ENCODE measurements at regions not wholly inside any gene's neighbourhood (a gene's known extent, or its start where the extent isn't known, plus 50 kb on each side); places are given as distances from the start of the nearest gene placed in this dataset.

DNA sequence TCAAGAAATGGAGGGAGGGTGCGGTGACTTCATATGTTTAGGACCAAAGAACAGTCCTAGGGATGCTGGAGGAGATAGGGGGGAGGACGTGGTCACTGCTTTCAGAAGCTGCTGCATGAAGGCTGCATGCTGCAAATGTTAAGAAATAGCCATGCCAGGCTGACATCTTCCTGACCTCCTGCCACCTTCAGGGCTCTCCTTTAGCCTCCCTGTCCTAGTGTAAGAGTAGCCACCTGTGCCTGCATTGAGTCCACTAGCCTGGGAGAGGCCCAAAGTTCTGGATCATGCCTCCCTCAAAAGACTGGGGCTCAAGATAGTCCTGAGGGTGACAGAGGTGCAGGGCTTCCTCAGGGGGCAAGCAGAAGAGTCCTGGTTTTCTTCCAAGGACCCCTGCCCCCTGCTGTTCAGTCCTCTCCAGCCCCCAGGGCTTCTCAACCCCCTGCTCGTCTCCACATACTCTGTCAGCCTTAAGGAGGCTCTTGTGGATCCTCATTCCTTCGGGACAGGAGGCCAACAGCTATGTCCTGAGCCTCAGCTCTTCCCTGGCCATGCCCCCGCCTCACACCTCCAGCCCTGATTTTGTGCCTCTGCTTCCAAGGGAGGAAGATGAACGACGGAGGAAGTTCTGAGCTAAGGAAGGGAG lies 96.3 kb downstream of the MRPL14 start:
- Histone ChIP-seq H3K9me3 (ENCODE audit: low read depth, low read length) (no peaks in the 10 kb centered on the region), H4K20me1 (ENCODE audit: insufficient read depth, low read length) (no peaks in the 10 kb centered on the region), H3K4me3 (ENCODE audit: insufficient read depth, low read length) (no peak overlapping the region), H3K27ac (ENCODE audit: low read depth, low read length) (no peak overlapping the region), H3K4me1 (ENCODE audit: insufficient read depth, low read length) (peaks cover 30% of the 10 kb centered on the region), H2AFZ (ENCODE audit: low read length) (no peak overlapping the region), H3K79me2 (ENCODE audit: insufficient read depth, low read length) (no peaks in the 10 kb centered on the region), H3K27me3 (ENCODE audit: insufficient read depth, low read length) (no peaks in the 10 kb centered on the region), H3K4me2 (ENCODE audit: insufficient read depth, low read length) (no peak overlapping the region), H3K36me3 (ENCODE audit: insufficient read depth, low read length) (no peaks in the 10 kb centered on the region)
- DNase-seq (ENCODE audit: insufficient read length, low spot score, missing footprints) = no peak
- TF ChIP-seq, protein P1, sequence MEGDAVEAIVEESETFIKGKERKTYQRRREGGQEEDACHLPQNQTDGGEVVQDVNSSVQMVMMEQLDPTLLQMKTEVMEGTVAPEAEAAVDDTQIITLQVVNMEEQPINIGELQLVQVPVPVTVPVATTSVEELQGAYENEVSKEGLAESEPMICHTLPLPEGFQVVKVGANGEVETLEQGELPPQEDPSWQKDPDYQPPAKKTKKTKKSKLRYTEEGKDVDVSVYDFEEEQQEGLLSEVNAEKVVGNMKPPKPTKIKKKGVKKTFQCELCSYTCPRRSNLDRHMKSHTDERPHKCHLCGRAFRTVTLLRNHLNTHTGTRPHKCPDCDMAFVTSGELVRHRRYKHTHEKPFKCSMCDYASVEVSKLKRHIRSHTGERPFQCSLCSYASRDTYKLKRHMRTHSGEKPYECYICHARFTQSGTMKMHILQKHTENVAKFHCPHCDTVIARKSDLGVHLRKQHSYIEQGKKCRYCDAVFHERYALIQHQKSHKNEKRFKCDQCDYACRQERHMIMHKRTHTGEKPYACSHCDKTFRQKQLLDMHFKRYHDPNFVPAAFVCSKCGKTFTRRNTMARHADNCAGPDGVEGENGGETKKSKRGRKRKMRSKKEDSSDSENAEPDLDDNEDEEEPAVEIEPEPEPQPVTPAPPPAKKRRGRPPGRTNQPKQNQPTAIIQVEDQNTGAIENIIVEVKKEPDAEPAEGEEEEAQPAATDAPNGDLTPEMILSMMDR (IDR thresholded peaks at IDR 0.05; ENCODE audit: extremely low read depth, low read depth, low read length) = no peak

DNA sequence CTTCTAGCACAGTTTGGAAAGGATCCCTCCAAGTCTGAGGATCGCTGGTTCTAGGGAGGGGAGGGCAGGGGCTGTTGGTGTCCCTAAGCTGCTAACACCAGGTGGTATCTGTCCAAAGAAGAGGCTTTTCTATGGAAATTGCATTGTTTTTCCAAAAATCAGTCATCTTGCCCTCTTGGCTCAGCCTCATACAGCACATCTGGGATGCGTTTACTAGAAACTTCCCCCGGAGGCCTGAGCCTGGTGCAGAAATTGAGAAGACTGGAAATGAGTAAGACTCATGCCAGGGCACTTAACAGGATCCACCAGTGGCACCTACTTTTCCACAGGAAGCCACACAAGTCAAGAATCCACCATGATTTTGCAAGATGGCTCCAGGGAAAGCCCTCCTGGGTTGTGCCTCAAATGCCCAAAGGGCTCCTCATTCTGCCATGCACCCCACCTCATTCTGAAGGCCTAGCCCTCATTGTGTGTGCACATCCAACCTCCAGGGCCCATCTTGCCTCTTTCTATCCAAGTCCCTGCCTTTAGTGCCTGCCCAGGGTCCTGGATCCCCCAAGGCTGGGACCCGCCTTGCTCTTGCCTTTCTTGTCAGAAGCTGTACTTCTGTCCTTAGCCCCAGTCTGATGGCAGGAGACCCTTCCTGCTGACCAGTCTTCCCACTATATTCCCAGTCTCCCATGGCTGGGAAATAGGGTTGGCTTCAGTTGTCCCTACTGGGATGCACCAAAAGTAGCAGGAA lies 97.6 kb downstream of the MRPL14 start:
- H3K79me2 ChIP-seq (ENCODE audit: insufficient read depth, low read length) = no peaks in the 10 kb centered on the region
- no peaks in the 10 kb centered on the region for H3K36me3 ChIP-seq (ENCODE audit: insufficient read depth, low read length)
- DNase-seq (ENCODE audit: insufficient read length, low spot score, missing footprints) = peak; percentile 62
- H3K4me3 ChIP-seq (ENCODE audit: insufficient read depth, low read length) = no peak overlapping the region
- H4K20me1 ChIP-seq (ENCODE audit: insufficient read depth, low read length) = no peaks in the 10 kb centered on the region
- no peaks in the 10 kb centered on the region for H3K27me3 ChIP-seq (ENCODE audit: insufficient read depth, low read length)
- H3K27ac ChIP-seq (ENCODE audit: low read depth, low read length) = no peak overlapping the region
- H3K9me3 ChIP-seq (ENCODE audit: low read depth, low read length) = no peaks in the 10 kb centered on the region
- peaks cover 19% of the 10 kb centered on the region for H3K4me1 ChIP-seq (ENCODE audit: insufficient read depth, low read length)
- TF ChIP-seq, protein P1 (IDR thresholded peaks at IDR 0.05; ENCODE audit: extremely low read depth, low read depth, low read length) = no peak
- H3K4me2 ChIP-seq (ENCODE audit: insufficient read depth, low read length) = no peak overlapping the region
- H2AFZ ChIP-seq (ENCODE audit: low read length) = no peak overlapping the region

DNA sequence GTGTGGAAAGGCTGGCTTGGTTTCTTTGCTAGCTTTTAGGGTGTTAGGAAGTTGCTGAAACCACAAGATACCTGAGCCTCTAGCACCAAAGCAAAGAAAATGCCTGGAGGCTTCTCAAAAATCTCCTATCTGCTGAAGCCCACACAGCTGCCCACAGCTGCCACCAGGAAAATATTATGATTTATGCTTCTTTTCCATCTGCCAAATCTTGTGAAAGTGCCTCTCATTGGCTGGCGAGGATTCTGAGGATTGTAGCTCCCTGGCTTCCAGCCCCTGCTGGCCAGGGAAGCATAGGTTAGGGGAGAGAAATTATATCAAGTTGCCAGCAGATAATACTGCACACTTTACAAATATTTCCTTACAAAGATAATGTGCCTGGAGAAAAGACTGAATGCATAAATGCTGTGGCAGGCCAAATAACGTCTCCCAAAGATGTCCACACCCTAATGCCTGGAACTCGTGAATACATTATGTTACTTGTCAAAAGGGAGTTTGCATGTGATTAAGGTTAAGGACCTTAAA lies 98.4 kb downstream of the MRPL14 start:
- no peaks in the 10 kb centered on the region for H4K20me1 ChIP-seq (ENCODE audit: insufficient read depth, low read length)
- peaks cover 12% of the 10 kb centered on the region for H3K4me1 ChIP-seq (ENCODE audit: insufficient read depth, low read length)
- no peak overlapping the region for H2AFZ ChIP-seq (ENCODE audit: low read length)
- TF ChIP-seq, protein P1 (IDR thresholded peaks at IDR 0.05; ENCODE audit: extremely low read depth, low read depth, low read length) = peak; percentile 38
- H3K9me3 ChIP-seq (ENCODE audit: low read depth, low read length) = no peaks in the 10 kb centered on the region
- H3K27ac ChIP-seq (ENCODE audit: low read depth, low read length) = no peak overlapping the region
- H3K27me3 ChIP-seq (ENCODE audit: insufficient read depth, low read length) = no peaks in the 10 kb centered on the region
- no peaks in the 10 kb centered on the region for H3K36me3 ChIP-seq (ENCODE audit: insufficient read depth, low read length)
- no peaks in the 10 kb centered on the region for H3K79me2 ChIP-seq (ENCODE audit: insufficient read depth, low read length)
- H3K4me3 ChIP-seq (ENCODE audit: insufficient read depth, low read length) = no peak overlapping the region
- peak; percentile 81 for DNase-seq (ENCODE audit: insufficient read length, low spot score, missing footprints)
- no peak overlapping the region for H3K4me2 ChIP-seq (ENCODE audit: insufficient read depth, low read length)

DNA sequence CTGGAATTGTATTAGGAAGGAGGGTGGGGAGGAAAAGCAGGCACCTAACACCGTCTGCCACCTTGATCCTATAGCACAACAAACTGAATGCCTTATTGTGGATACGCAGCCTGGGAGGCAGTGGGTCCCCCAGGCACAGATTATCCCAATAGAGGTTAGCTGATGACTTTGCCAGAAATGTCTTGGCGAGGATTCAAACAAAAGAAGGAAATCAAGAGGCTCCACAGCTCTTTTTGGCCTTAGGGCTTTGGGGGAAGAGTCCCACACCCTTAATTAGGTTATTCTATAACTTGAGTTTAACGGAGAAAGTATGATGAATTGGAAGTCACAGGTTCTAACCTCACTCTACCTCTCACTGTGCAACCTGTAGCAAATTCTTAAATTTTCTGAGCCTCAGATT lies 102.0 kb downstream of the MRPL14 start:
- TF ChIP-seq, protein P1 (IDR thresholded peaks at IDR 0.05; ENCODE audit: extremely low read depth, low read depth, low read length) = no peak

More for the DNA sequence above, 102.0 kb downstream of the MRPL14 start:
- peaks cover 29% of the 10 kb centered on the region for H3K4me1 ChIP-seq (ENCODE audit: insufficient read depth, low read length)
- no peaks in the 10 kb centered on the region for H3K36me3 ChIP-seq (ENCODE audit: insufficient read depth, low read length)
- DNase-seq (ENCODE audit: insufficient read length, low spot score, missing footprints) = no peak
- no peak overlapping the region for H3K4me3 ChIP-seq (ENCODE audit: insufficient read depth, low read length)
- no peaks in the 10 kb centered on the region for H3K27me3 ChIP-seq (ENCODE audit: insufficient read depth, low read length)
- no peaks in the 10 kb centered on the region for H4K20me1 ChIP-seq (ENCODE audit: insufficient read depth, low read length)
- no peak overlapping the region for H3K4me2 ChIP-seq (ENCODE audit: insufficient read depth, low read length)
- H3K27ac ChIP-seq (ENCODE audit: low read depth, low read length) = no peak overlapping the region
- H2AFZ ChIP-seq (ENCODE audit: low read length) = no peak overlapping the region
- no peaks in the 10 kb centered on the region for H3K9me3 ChIP-seq (ENCODE audit: low read depth, low read length)
- no peaks in the 10 kb centered on the region for H3K79me2 ChIP-seq (ENCODE audit: insufficient read depth, low read length)

All from osteoblast (primary cell).